ENCODE measurements at regions not wholly inside any gene's neighbourhood (a gene's known extent, or its start where the extent isn't known, plus 50 kb on each side); places are given as distances from the start of the nearest gene placed in this dataset.

GRCh38 chr10:9550810-9551209, 1466.9 kb upstream of the CELF2 start:
- Histone ChIP-seq H3K4me3 (no peak overlapping the region), H3K36me3 (no peaks in the 10 kb centered on the region), H3K27ac (no peak overlapping the region), H3K4me1 (no peaks in the 10 kb centered on the region), H3K9me3 (peaks cover 0 to 6% of the 10 kb centered on the region in 2 donors), H3K27me3 (no peaks in the 10 kb centered on the region)
- no peak for TF ChIP-seq CTCF (IDR thresholded peaks at IDR 0.05)
- no peak for DNase-seq (ENCODE audit: low spot score)

GRCh38 chr10:9554321-9554720, 1463.4 kb upstream of the CELF2 start:
- no peak overlapping the region for H3K27ac ChIP-seq
- no peaks in the 10 kb centered on the region for H3K36me3 ChIP-seq
- H3K4me3 ChIP-seq: no peak overlapping the region
- no peaks in the 10 kb centered on the region for H3K4me1 ChIP-seq
- DNase-seq (ENCODE audit: low spot score): no peak
- TF ChIP-seq CTCF (IDR thresholded peaks at IDR 0.05): no peak
- no peaks in the 10 kb centered on the region for H3K27me3 ChIP-seq
- peaks cover 0 to 6% of the 10 kb centered on the region in 2 donors for H3K9me3 ChIP-seq

- DNase-seq (ENCODE audit: low spot score): no peak
- H3K4me3 ChIP-seq: no peak overlapping the region
- no peak for TF ChIP-seq CTCF (IDR thresholded peaks at IDR 0.05)
- H3K27me3 ChIP-seq: no peaks in the 10 kb centered on the region
- H3K9me3 ChIP-seq: no peaks in the 10 kb centered on the region
- H3K4me1 ChIP-seq: no peaks in the 10 kb centered on the region
- H3K36me3 ChIP-seq: no peaks in the 10 kb centered on the region
- H3K27ac ChIP-seq: no peak overlapping the region
These were observed 1456.7 kb upstream of the CELF2 start for GRCh38 chr10:9560976-9561375.

- no peak for TF ChIP-seq CTCF (IDR thresholded peaks at IDR 0.05)
- H3K27ac ChIP-seq: no peak overlapping the region
These were observed 1455.7 kb upstream of the CELF2 start for GRCh38 chr10:9561821-9562505.

DNA sequence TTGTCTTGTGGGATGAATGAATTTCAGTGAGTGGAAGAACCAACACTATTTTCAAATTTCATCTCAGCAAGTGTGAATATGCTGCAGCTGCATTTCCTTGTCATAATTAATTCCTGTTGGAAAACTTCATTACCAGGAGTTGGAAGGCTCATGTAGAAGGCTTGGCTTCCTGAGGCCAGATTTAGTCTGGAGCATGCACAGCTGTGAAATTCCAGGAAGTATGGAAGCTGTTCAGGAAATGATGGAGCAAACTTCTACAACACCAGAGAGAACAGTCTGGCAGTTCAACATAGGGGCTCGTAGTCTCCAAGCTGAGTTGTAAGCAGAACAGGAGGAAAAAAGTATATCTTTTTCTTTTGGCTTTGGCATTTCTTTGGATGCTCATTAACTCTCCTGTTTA, 1439.9 kb upstream of the CELF2 start:
- Histone ChIP-seq H3K4me1 (no peaks in the 10 kb centered on the region), H3K4me3 (no peak overlapping the region), H3K27ac (no peak overlapping the region), H3K9me3 (no peaks in the 10 kb centered on the region), H3K36me3 (no peaks in the 10 kb centered on the region), H3K27me3 (no peaks in the 10 kb centered on the region)
- TF ChIP-seq CTCF (IDR thresholded peaks at IDR 0.05): no peak
- DNase-seq (ENCODE audit: low spot score): no peak

More at GRCh38 chr10:9561821-9562505, 1455.7 kb upstream of the CELF2 start:
- no peak for DNase-seq (ENCODE audit: low spot score)
- no peaks in the 10 kb centered on the region for H3K27me3 ChIP-seq
- H3K36me3 ChIP-seq: no peaks in the 10 kb centered on the region
- no peaks in the 10 kb centered on the region for H3K4me1 ChIP-seq
- no peak overlapping the region for H3K4me3 ChIP-seq
- no peaks in the 10 kb centered on the region for H3K9me3 ChIP-seq

Measured in right atrium auricular region (tissue), 2 donors.